NCI-H82 treated with DMSO at 0.1 percent for 48 hours (cell line): ENCODE measurements at regions not wholly inside any gene's neighbourhood (a gene's known extent, or its start where the extent isn't known, plus 50 kb on each side); places are given as distances from the start of the nearest gene placed in this dataset.
A peak's percentile ranks its signal among the peaks of the same experiment; 100 is the strongest.

Source experiments
- DNase-seq: peaks from one replicate; lab custom pipeline; 2025; ENCODE audit not compliant: unreplicated experiment; lab: John Stamatoyannopoulos, UW

- DNase-seq = no peak
Observed at GRCh38 chr20:52867305-52867704, 104.9 kb upstream of the TSHZ2 start.

GRCh38 chr20:52864916-52865605 lies 107.1 kb upstream of the TSHZ2 start:
- DNase-seq = no peak

- DNase-seq = no peak
Observed at GRCh38 chr20:52859156-52859876, 112.8 kb upstream of the TSHZ2 start.

- DNase-seq = no peak
Observed at GRCh38 chr20:52852714-52853113, 119.4 kb upstream of the TSHZ2 start.

- DNase-seq = no peak
Observed at GRCh38 chr20:52847731-52848359, 124.3 kb upstream of the TSHZ2 start.

- no peak for DNase-seq
Observed at GRCh38 chr20:52847029-52847660, 125.0 kb upstream of the TSHZ2 start.

- no peak for DNase-seq
Observed at GRCh38 chr20:52845044-52845443, 127.1 kb upstream of the TSHZ2 start.

- DNase-seq = no peak
Observed at GRCh38 chr20:52843425-52843824, 128.7 kb upstream of the TSHZ2 start.

GRCh38 chr20:52841003-52841402 lies 131.2 kb upstream of the TSHZ2 start:
- DNase-seq = no peak

GRCh38 chr20:52840041-52840440 lies 132.1 kb upstream of the TSHZ2 start:
- DNase-seq = no peak

GRCh38 chr20:52838510-52839241 lies 133.5 kb upstream of the TSHZ2 start:
- DNase-seq = no peak

GRCh38 chr20:52837378-52837777 lies 134.8 kb upstream of the TSHZ2 start:
- DNase-seq = no peak

GRCh38 chr20:52833901-52834300 lies 138.3 kb upstream of the TSHZ2 start:
- peak; percentile 27 for DNase-seq

GRCh38 chr20:52832151-52832774 lies 139.9 kb upstream of the TSHZ2 start:
- no peak for DNase-seq

GRCh38 chr20:52830598-52830997 lies 141.6 kb upstream of the TSHZ2 start:
- DNase-seq = no peak

GRCh38 chr20:52829111-52829510 lies 143.0 kb upstream of the TSHZ2 start:
- DNase-seq = no peak

- DNase-seq = no peak
Observed at GRCh38 chr20:52828199-52828598, 144.0 kb upstream of the TSHZ2 start.

- no peak for DNase-seq
Observed at GRCh38 chr20:52826722-52827121, 145.4 kb upstream of the TSHZ2 start.

- DNase-seq = no peak
Observed at GRCh38 chr20:52826321-52826720, 145.8 kb upstream of the TSHZ2 start.

- DNase-seq = no peak
Observed at GRCh38 chr20:52824494-52825216, 147.5 kb upstream of the TSHZ2 start.
